ENCODE measurements at regions not wholly inside any gene's neighbourhood (a gene's known extent, or its start where the extent isn't known, plus 50 kb on each side); places are given as distances from the start of the nearest gene placed in this dataset.

GRCh38 chr1:238833919-238834318 lies 552.4 kb upstream of the CHRM3 start:
- DNase-seq (ENCODE audit: low spot score), result no peak
- in situ Hi-C loops (cut with HindIII; ENCODE audit: low sequenced_read_pairs), result no loop called here

GRCh38 chr1:238832106-238832505 lies 554.3 kb upstream of the CHRM3 start:
- in situ Hi-C loops (cut with HindIII; ENCODE audit: low sequenced_read_pairs), result no loop called here
- DNase-seq (ENCODE audit: low spot score), result no peak

GRCh38 chr1:238830036-238830611 lies 556.2 kb upstream of the CHRM3 start:
- DNase-seq (ENCODE audit: low spot score), result no peak
- in situ Hi-C loops (cut with HindIII; ENCODE audit: low sequenced_read_pairs), result no loop called here

- DNase-seq (ENCODE audit: low spot score), result no peak
- in situ Hi-C loops (cut with HindIII; ENCODE audit: low sequenced_read_pairs), result no loop called here
These were observed 559.5 kb upstream of the CHRM3 start for GRCh38 chr1:238826891-238827290.

- no peak for DNase-seq (ENCODE audit: low spot score)
- in situ Hi-C loops (cut with HindIII; ENCODE audit: low sequenced_read_pairs), result no loop called here
These were observed 563.0 kb upstream of the CHRM3 start for GRCh38 chr1:238823416-238823815.

GRCh38 chr1:238811211-238811879 lies 575.0 kb upstream of the CHRM3 start:
- no peak for DNase-seq (ENCODE audit: low spot score)
- in situ Hi-C loops (cut with HindIII; ENCODE audit: low sequenced_read_pairs), result no loop called here

GRCh38 chr1:238790882-238791281 lies 595.5 kb upstream of the CHRM3 start:
- in situ Hi-C loops (cut with HindIII; ENCODE audit: low sequenced_read_pairs), result no loop called here
- no peak for DNase-seq (ENCODE audit: low spot score)

- in situ Hi-C loops (cut with HindIII; ENCODE audit: low sequenced_read_pairs), result no loop called here
- no peak for DNase-seq (ENCODE audit: low spot score)
These were observed 596.3 kb upstream of the CHRM3 start for GRCh38 chr1:238789916-238790667.

- in situ Hi-C loops (cut with HindIII; ENCODE audit: low sequenced_read_pairs), result no loop called here
- no peak for DNase-seq (ENCODE audit: low spot score)
These were observed 598.9 kb upstream of the CHRM3 start for GRCh38 chr1:238787471-238787870.

GRCh38 chr1:238783633-238784032 lies 602.7 kb upstream of the CHRM3 start:
- in situ Hi-C loops (cut with HindIII; ENCODE audit: low sequenced_read_pairs), result no loop called here
- no peak for DNase-seq (ENCODE audit: low spot score)

- in situ Hi-C loops (cut with HindIII; ENCODE audit: low sequenced_read_pairs), result no loop called here
- no peak for DNase-seq (ENCODE audit: low spot score)
These were observed 606.7 kb upstream of the CHRM3 start for GRCh38 chr1:238779716-238780115.

GRCh38 chr1:238778113-238778512 lies 608.3 kb upstream of the CHRM3 start:
- in situ Hi-C loops (cut with HindIII; ENCODE audit: low sequenced_read_pairs), result no loop called here

GRCh38 chr1:238777551-238777950 lies 608.8 kb upstream of the CHRM3 start:
- DNase-seq (ENCODE audit: low spot score), result no peak
- in situ Hi-C loops (cut with HindIII; ENCODE audit: low sequenced_read_pairs), result no loop called here

More at GRCh38 chr1:238778113-238778512, 608.3 kb upstream of the CHRM3 start:
- DNase-seq (ENCODE audit: low spot score), result no peak

- in situ Hi-C loops (cut with HindIII; ENCODE audit: low sequenced_read_pairs), result no loop called here
- DNase-seq (ENCODE audit: low spot score), result no peak
These were observed 610.2 kb upstream of the CHRM3 start for GRCh38 chr1:238776126-238776525.

GRCh38 chr1:238772322-238772721 lies 614.0 kb upstream of the CHRM3 start:
- in situ Hi-C loops (cut with HindIII; ENCODE audit: low sequenced_read_pairs), result no loop called here

GRCh38 chr1:238767321-238767720 lies 619.0 kb upstream of the CHRM3 start:
- in situ Hi-C loops (cut with HindIII; ENCODE audit: low sequenced_read_pairs), result no loop called here

More at GRCh38 chr1:238772322-238772721, 614.0 kb upstream of the CHRM3 start:
- no peak for DNase-seq (ENCODE audit: low spot score)

GRCh38 chr1:238764779-238765178 lies 621.6 kb upstream of the CHRM3 start:
- in situ Hi-C loops (cut with HindIII; ENCODE audit: low sequenced_read_pairs), result no loop called here
- DNase-seq (ENCODE audit: low spot score), result no peak

More at GRCh38 chr1:238767321-238767720, 619.0 kb upstream of the CHRM3 start:
- DNase-seq (ENCODE audit: low spot score), result peak; percentile 95

GRCh38 chr1:238753252-238753651 lies 633.1 kb upstream of the CHRM3 start:
- no peak for DNase-seq (ENCODE audit: low spot score)
- in situ Hi-C loops (cut with HindIII; ENCODE audit: low sequenced_read_pairs), result no loop called here

- in situ Hi-C loops (cut with HindIII; ENCODE audit: low sequenced_read_pairs), result no loop called here
- DNase-seq (ENCODE audit: low spot score), result no peak
These were observed 634.0 kb upstream of the CHRM3 start for GRCh38 chr1:238752327-238752726.

GRCh38 chr1:238745069-238745468 lies 641.3 kb upstream of the CHRM3 start:
- DNase-seq (ENCODE audit: low spot score), result no peak
- in situ Hi-C loops (cut with HindIII; ENCODE audit: low sequenced_read_pairs), result no loop called here

All from G401 (cell line).